ENCODE measurements at regions not wholly inside any gene's neighbourhood (a gene's known extent, or its start where the extent isn't known, plus 50 kb on each side); places are given as distances from the start of the nearest gene placed in this dataset.

DNA sequence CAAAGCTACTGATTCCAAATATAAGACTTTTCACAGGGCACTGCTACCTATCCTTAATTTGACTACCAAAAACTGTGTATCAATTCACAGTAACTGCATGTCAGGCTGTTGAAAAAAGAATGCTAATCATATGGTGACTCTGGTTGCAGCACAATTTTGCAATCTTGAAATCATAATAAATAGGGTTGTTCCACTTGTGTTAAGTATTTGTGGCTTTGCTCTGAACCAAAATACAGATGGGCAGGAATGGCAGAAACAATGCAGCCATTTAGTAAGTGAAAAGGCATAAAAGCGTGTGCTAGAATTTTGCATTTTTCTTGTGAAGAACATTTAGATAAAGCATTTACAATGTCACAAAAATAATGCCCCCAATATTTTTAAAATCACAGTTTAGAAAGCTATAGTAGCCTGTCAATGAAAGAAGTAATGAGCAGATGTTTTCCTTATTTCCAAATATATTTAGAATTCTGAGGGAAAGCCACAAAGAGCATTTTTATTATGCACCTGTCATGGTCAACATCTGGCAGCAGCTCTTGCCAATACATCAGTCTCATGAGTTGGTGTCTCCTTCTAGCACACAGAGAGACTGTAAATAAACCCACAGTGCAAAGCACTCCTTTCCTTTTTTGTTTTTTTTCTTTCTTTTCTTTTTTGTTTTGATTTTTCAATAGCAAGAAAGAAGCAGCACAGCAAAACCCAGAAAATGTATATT, 54.8 kb upstream of the PAM start:
- Histone ChIP-seq H3K27ac (ENCODE audit: low read length) (no peak overlapping the region), H3K9me3 (ENCODE audit: control insufficient read depth in 1 of 2, low read length in 2 of 2) (no peaks in the 10 kb centered on the region), H3K4me3 (ENCODE audit: low read depth in 1 of 2, low read length in 2 of 2) (no peak overlapping the region), H3K27me3 (ENCODE audit: low read depth, low read length) (no peaks in the 10 kb centered on the region), H3K36me3 (ENCODE audit: control insufficient read depth in 1 of 2, insufficient read depth in 2 of 2, low read length in 2 of 2) (no peaks in the 10 kb centered on the region), H3K4me1 (ENCODE audit: control insufficient read depth in 1 of 2, insufficient read depth in 2 of 2, low read length in 2 of 2) (no peaks in the 10 kb centered on the region)

DNA sequence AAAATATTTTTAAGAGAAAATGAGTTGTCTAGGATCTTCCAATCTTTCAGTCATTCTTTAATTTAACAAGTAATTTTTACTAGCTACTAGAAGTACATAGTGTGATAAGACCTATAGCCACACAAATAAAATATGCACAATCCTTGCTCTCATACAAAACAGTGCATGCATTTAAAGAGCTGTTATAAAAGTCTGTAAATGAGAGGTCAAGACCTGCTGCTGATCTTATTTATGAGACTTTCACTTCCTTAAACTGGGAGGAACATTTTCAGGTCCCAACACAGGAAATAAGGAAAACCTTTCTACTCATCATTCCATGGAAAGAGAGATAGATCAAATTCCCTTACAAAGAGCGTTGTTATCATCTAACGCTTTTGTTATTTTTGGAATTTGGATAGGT, 54.2 kb upstream of the PAM start:
- no peaks in the 10 kb centered on the region for H3K9me3 ChIP-seq (ENCODE audit: control insufficient read depth in 1 of 2, low read length in 2 of 2)
- no peaks in the 10 kb centered on the region for H3K36me3 ChIP-seq (ENCODE audit: control insufficient read depth in 1 of 2, insufficient read depth in 2 of 2, low read length in 2 of 2)
- H3K4me1 ChIP-seq (ENCODE audit: control insufficient read depth in 1 of 2, insufficient read depth in 2 of 2, low read length in 2 of 2): no peaks in the 10 kb centered on the region
- H3K4me3 ChIP-seq (ENCODE audit: low read depth in 1 of 2, low read length in 2 of 2): no peak overlapping the region
- no peak overlapping the region for H3K27ac ChIP-seq (ENCODE audit: low read length)
- H3K27me3 ChIP-seq (ENCODE audit: low read depth, low read length): no peaks in the 10 kb centered on the region

DNA sequence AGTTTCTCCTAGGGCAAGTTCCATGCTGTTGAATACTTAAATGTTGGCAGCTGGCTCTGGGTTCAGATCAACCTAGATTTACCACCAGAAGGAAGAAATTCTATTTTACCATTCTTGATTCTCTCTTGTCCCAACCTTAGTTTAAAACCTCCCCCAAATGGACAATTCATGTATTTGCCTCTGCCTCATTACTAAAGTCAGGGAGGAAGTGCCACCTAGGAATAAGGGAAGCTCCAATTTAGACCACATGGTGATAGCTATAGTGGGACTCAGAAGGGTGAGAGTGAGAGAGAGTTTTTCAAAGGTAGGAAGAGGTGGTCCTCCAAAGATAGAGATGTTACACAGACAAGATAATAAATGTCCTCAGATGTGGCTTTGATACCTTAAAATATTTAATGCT, 53.4 kb upstream of the PAM start:
- H3K9me3 ChIP-seq (ENCODE audit: control insufficient read depth in 1 of 2, low read length in 2 of 2): no peaks in the 10 kb centered on the region
- H3K36me3 ChIP-seq (ENCODE audit: control insufficient read depth in 1 of 2, insufficient read depth in 2 of 2, low read length in 2 of 2): no peaks in the 10 kb centered on the region
- H3K4me3 ChIP-seq (ENCODE audit: low read depth in 1 of 2, low read length in 2 of 2): no peak overlapping the region
- H3K4me1 ChIP-seq (ENCODE audit: control insufficient read depth in 1 of 2, insufficient read depth in 2 of 2, low read length in 2 of 2): no peaks in the 10 kb centered on the region
- H3K27ac ChIP-seq (ENCODE audit: low read length): no peak overlapping the region
- H3K27me3 ChIP-seq (ENCODE audit: low read depth, low read length): no peaks in the 10 kb centered on the region
